WTC11 (cell line): ENCODE measurements at regions not wholly inside any gene's neighbourhood (a gene's known extent, or its start where the extent isn't known, plus 50 kb on each side); places are given as distances from the start of the nearest gene placed in this dataset.

Experiments
- ATAC-seq: fragments of 200-7000 bp; cut with Tn5 transposase; 2 replicates; pipeline ENCODE4 v1.10.0; 2021; ENCODE audit warnings: mild to moderate bottlenecking, moderate library complexity
- CTCF ChIA-PET: fragments of 300-600 bp; sonication (Branson Sonifier 250); formaldehyde crosslinking; loops from one replicate; lab custom pipeline; 2021; ENCODE audit warnings: antibody characterized with exemption; lab: Charles Lee
- POLR2A ChIA-PET: fragments of 350-600 bp; sonication (Branson Sonifier 250); formaldehyde crosslinking; loops from one replicate; lab custom pipeline; 2021; ENCODE audit warnings: antibody characterized with exemption; lab: Charles Lee
- DNase-seq: peaks from one replicate; pipeline ENCODE4 v3.0.0; 2021; ENCODE audit warnings: low spot score
- H3K27ac Mint-ChIP-seq: 2 replicates; pipeline ENCODE4 v1.8.0; 2021; ENCODE audit warnings: mixed read lengths
- H3K27me3 Mint-ChIP-seq: 2 replicates; pipeline ENCODE4 v1.8.0; 2021; ENCODE audit warnings: low read depth, mild to moderate bottlenecking, moderate library complexity, mixed read lengths
- H3K36me3 Mint-ChIP-seq: 2 replicates; pipeline ENCODE4 v1.8.0; 2021; ENCODE audit warnings: mixed read lengths
- H3K4me1 Mint-ChIP-seq: 2 replicates; pipeline ENCODE4 v1.8.0; 2022; ENCODE audit warnings: mixed read lengths
- H3K4me3 Mint-ChIP-seq: 2 replicates; pipeline ENCODE4 v1.8.0; 2021; ENCODE audit warnings: mild to moderate bottlenecking, moderate library complexity, mixed read lengths
- H3K9me3 Mint-ChIP-seq: 2 replicates; pipeline ENCODE4 v1.8.0; 2021; ENCODE audit warnings: mixed read lengths
- ESRRA ChIP-seq: sonication (generic); formaldehyde crosslinking; IDR thresholded peaks from 2 replicates; pipeline ENCODE4 v1.8.1; 2022; ENCODE audit warnings: mild to moderate bottlenecking, missing genetic modification reagents, borderline replicate concordance
- ETV6 ChIP-seq: sonication (generic); formaldehyde crosslinking; IDR thresholded peaks from 2 replicates; pipeline ENCODE4 v1.8.1; 2022; ENCODE audit warnings: mild to moderate bottlenecking, missing genetic modification reagents
- FOXK1 ChIP-seq: sonication (generic); formaldehyde crosslinking; IDR thresholded peaks from 2 replicates; pipeline ENCODE4 v1.8.0; 2022; ENCODE audit warnings: mild to moderate bottlenecking, moderate library complexity, missing genetic modification reagents
- GTF2I ChIP-seq: fragments of 250-450 bp; sonication (Bioruptor Pico); conservative IDR thresholded peaks from 2 replicates; pipeline ENCODE4 v1.4.0; 2021; ENCODE audit warnings: mild to moderate bottlenecking
- IRF2 ChIP-seq: sonication (generic); formaldehyde crosslinking; IDR thresholded peaks from 2 replicates; pipeline ENCODE4 v1.8.0; 2022; ENCODE audit warnings: low read depth, missing genetic modification reagents, borderline replicate concordance
- JUN ChIP-seq: sonication (generic); formaldehyde crosslinking; IDR thresholded peaks from 2 replicates; pipeline ENCODE4 v1.8.0; 2023; ENCODE audit warnings: mild to moderate bottlenecking, missing genetic modification reagents
- MXD4 ChIP-seq: fragments of 250-450 bp; sonication (Bioruptor Pico); IDR thresholded peaks from 2 replicates; pipeline ENCODE4 v1.8.0; 2021; ENCODE audit warnings: mild to moderate bottlenecking, moderate library complexity, borderline replicate concordance
- NFE2L1 ChIP-seq: sonication (generic); formaldehyde crosslinking; IDR thresholded peaks from 2 replicates; pipeline ENCODE4 v1.8.1; 2023; ENCODE audit warnings: missing genetic modification reagents
- NR1H2 ChIP-seq: sonication (generic); formaldehyde crosslinking; IDR thresholded peaks from 2 replicates; pipeline ENCODE4 v1.9.0; 2021; ENCODE audit warnings: mild to moderate bottlenecking, moderate library complexity, missing genetic modification reagents
- RELA ChIP-seq: sonication (generic); formaldehyde crosslinking; IDR thresholded peaks from 2 replicates; pipeline ENCODE4 v1.8.1; 2022; ENCODE audit warnings: missing genetic modification reagents, mild to moderate bottlenecking, borderline replicate concordance
- TP53 ChIP-seq: sonication (generic); formaldehyde crosslinking; IDR thresholded peaks from 2 replicates; pipeline ENCODE4 v1.8.1; 2023; ENCODE audit warnings: mild to moderate bottlenecking, missing genetic modification reagents
- ZNF121 ChIP-seq: sonication (generic); formaldehyde crosslinking; IDR thresholded peaks from 2 replicates; pipeline ENCODE4 v1.8.0; 2023; ENCODE audit warnings: missing genetic modification reagents
- ZNF219 ChIP-seq: sonication (generic); formaldehyde crosslinking; IDR thresholded peaks from 2 replicates; pipeline ENCODE4 v1.8.0; 2023; ENCODE audit warnings: missing genetic modification reagents, mild to moderate bottlenecking, borderline replicate concordance
- ZNF263 ChIP-seq: sonication (generic); formaldehyde crosslinking; IDR thresholded peaks from 2 replicates; pipeline ENCODE4 v1.8.1; 2022; ENCODE audit warnings: low read depth, mild to moderate bottlenecking, moderate library complexity, missing genetic modification reagents
- ZNF416 ChIP-seq: fragments of 250-450 bp; sonication (Bioruptor Pico); IDR thresholded peaks from 2 replicates; pipeline ENCODE4 v1.9.0; 2021; ENCODE audit warnings: mild to moderate bottlenecking, inconsistent platforms
- ZNF671 ChIP-seq: fragments of 250-450 bp; sonication (Bioruptor Pico); IDR thresholded peaks from 2 replicates; pipeline ENCODE4 v1.8.0; 2021; ENCODE audit warnings: mild to moderate bottlenecking
- TF ChIP-seq, protein P1 (sequence below): fragments of 250-450 bp; sonication (Bioruptor Pico); IDR thresholded peaks from 2 replicates; pipeline ENCODE4 v1.9.0; 2021; ENCODE audit warnings: moderate library complexity, mild to moderate bottlenecking, inconsistent platforms, borderline replicate concordance
- TF ChIP-seq, protein P2 (sequence below): fragments of 250-450 bp; sonication (Bioruptor Pico); IDR thresholded peaks from 2 replicates; pipeline ENCODE4 v2.1.2; 2022; ENCODE audit warnings: mild to moderate bottlenecking, moderate library complexity
- TF ChIP-seq, protein P3 (sequence below): sonication (generic); formaldehyde crosslinking; conservative IDR thresholded peaks from 2 replicates; pipeline ENCODE4 v1.8.1; 2022; ENCODE audit warnings: mild to moderate bottlenecking, missing genetic modification reagents
- TF ChIP-seq, protein P4 (sequence below): fragments of 250-450 bp; sonication (Bioruptor Pico); IDR thresholded peaks from 2 replicates; pipeline ENCODE4 v1.9.0; 2021; ENCODE audit warnings: mild to moderate bottlenecking
- TF ChIP-seq, protein P5 (sequence below): sonication (generic); formaldehyde crosslinking; IDR thresholded peaks from 2 replicates; pipeline ENCODE4 v1.8.1; 2023; ENCODE audit warnings: mild to moderate bottlenecking, missing genetic modification reagents, moderate library complexity

DNA sequence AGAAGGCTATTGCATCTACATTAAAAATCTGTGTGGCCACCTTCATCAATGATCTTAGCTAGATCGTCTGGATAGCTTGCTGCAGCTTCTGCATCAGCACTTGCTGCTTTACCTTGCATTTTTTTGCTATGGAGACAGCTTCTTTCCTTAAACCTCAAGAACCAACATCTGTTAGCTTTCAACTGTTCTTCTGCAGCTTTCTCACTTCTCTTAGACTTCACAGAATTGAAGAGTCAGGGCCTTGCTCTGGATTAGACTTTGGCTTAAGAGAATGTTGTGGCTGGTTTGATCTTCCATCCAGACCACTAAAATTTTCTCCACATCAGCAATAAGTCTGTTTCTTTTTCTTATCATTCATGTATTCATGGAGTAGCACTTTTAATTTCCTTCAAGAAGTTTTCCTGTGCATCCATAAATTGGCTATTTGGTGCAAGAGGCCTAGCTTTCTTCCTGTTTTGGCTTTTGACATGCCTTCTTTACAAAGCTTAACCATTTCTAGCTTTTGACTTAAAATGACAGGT, 54.4 kb upstream of the MAP4K4 start:
- no peak for ATAC-seq
- POLR2A ChIA-PET, result no interaction called here
- Mint-ChIP-seq H3K27ac (no peak overlapping the region), H3K4me3 (no peak overlapping the region), H3K27me3 (no peaks in the 10 kb centered on the region), H3K4me1 (no peaks in the 10 kb centered on the region), H3K9me3 (peaks cover 12% of the 10 kb centered on the region), H3K36me3 (no peaks in the 10 kb centered on the region)
- DNase-seq, result no peak
- CTCF ChIA-PET, result no interaction called here
- TF ChIP-seq GTF2I, result no peak
- no peak for TF ChIP-seq RELA
- no peak for TF ChIP-seq ZNF263
- TF ChIP-seq ZNF416 (CRISPR knock-in tag), result no peak

DNA sequence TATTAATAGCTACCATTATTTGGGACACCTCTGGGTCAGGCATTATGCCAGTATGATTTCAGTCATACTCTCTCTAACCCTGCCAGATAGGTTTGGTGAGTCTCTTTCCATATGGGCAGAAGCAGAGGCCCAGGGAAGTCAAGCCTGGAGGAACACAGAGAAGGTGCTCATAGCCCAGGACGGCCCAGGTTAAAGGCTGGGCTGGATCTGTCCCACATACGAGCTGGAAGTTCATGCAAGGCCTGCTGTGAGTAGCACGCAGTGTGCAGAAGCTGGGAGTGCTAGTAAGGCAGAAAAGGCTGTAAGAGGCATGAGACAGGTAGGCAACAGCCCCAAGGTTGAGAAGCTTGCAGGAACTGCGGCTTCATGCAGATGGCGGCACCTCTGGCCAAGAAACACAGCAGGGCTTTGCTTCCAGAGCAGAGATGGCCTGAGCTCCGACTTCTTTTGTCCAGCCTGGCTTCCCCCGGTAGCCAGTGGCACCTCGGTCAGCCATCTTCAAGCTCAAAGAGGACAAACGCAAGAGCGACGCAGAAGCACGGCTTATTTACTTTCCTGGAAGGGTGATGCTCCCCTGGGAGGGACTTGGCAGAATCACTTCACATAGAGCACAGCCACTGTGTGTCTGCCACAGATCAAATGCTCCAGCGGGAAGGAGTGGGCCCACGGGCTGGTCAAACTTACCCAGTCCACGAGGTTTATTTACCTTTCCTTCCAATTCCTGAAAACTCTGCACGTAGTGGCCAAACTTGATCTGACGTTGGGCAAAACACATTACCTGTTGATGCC, 58.5 kb upstream of the MAP4K4 start:
- no peak for ATAC-seq
- H3K27ac Mint-ChIP-seq, result no peak overlapping the region
- ChIA-PET CTCF (no interaction called here), POLR2A (no interaction called here)
- TF ChIP-seq, protein P1, sequence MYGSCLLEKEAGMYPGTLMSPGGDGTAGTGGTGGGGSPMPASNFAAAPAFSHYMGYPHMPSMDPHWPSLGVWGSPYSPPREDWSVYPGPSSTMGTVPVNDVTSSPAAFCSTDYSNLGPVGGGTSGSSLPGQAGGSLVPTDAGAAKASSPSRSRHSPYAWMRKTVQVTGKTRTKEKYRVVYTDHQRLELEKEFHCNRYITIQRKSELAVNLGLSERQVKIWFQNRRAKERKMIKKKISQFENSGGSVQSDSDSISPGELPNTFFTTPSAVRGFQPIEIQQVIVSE (CRISPR knock-in tag), result no peak
- no peak for TF ChIP-seq FOXK1
- TF ChIP-seq ZNF219 (CRISPR knock-in tag), result no peak
- TF ChIP-seq ZNF121 (CRISPR knock-in tag), result no peak
- no peak for TF ChIP-seq ZNF671 (CRISPR knock-in tag)
- TF ChIP-seq TP53 (CRISPR knock-in tag), result no peak
- TF ChIP-seq IRF2 (CRISPR knock-in tag), result no peak
- no peak for TF ChIP-seq NR1H2 (CRISPR knock-in tag)
- no peak for TF ChIP-seq JUN (CRISPR knock-in tag)
- no peak for TF ChIP-seq MXD4 (CRISPR knock-in tag)
- H3K36me3 Mint-ChIP-seq, result no peaks in the 10 kb centered on the region
- no peak for DNase-seq
- H3K4me3 Mint-ChIP-seq, result no peak overlapping the region
- no peaks in the 10 kb centered on the region for H3K4me1 Mint-ChIP-seq
- peaks cover 12% of the 10 kb centered on the region for H3K9me3 Mint-ChIP-seq
- H3K27me3 Mint-ChIP-seq, result no peaks in the 10 kb centered on the region

DNA sequence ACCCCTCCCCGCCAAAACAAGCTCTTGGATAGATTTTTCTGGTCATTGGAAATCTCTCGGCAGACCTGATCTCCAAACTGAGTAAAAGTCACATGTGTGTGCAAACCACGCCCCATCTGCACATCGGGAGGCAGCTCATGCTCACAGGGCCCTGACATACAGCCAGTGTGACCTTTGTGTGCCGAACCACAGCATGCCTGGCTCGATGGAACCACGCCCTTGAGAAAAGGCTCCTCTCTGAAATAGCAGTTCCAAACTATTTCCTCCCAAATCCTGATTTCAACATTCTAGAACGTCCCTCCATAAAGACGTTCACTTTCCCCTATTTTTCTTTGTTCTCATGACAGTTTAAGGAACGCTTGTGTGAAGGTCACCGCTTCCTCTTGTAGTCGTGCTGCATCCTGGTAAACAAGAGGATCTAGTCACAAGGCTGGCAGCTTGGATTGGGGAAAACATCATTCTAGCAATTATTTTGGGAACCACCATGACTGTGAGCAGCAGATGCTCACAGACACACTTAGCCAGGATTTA, 59.3 kb upstream of the MAP4K4 start:
- TF ChIP-seq, protein P2, sequence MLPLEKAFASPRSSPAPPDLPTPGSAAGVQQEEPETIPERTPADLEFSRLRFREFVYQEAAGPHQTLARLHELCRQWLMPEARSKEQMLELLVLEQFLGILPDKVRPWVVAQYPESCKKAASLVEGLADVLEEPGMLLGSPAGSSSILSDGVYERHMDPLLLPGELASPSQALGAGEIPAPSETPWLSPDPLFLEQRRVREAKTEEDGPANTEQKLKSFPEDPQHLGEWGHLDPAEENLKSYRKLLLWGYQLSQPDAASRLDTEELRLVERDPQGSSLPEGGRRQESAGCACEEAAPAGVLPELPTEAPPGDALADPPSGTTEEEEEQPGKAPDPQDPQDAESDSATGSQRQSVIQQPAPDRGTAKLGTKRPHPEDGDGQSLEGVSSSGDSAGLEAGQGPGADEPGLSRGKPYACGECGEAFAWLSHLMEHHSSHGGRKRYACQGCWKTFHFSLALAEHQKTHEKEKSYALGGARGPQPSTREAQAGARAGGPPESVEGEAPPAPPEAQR (CRISPR knock-in tag), result no peak
- TF ChIP-seq ESRRA (CRISPR knock-in tag) (no peak), NFE2L1 (CRISPR knock-in tag) (no peak), ETV6 (CRISPR knock-in tag) (no peak)
- TF ChIP-seq, protein P3, sequence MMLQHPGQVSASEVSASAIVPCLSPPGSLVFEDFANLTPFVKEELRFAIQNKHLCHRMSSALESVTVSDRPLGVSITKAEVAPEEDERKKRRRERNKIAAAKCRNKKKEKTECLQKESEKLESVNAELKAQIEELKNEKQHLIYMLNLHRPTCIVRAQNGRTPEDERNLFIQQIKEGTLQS (CRISPR knock-in tag), result no peak
- TF ChIP-seq, protein P4, sequence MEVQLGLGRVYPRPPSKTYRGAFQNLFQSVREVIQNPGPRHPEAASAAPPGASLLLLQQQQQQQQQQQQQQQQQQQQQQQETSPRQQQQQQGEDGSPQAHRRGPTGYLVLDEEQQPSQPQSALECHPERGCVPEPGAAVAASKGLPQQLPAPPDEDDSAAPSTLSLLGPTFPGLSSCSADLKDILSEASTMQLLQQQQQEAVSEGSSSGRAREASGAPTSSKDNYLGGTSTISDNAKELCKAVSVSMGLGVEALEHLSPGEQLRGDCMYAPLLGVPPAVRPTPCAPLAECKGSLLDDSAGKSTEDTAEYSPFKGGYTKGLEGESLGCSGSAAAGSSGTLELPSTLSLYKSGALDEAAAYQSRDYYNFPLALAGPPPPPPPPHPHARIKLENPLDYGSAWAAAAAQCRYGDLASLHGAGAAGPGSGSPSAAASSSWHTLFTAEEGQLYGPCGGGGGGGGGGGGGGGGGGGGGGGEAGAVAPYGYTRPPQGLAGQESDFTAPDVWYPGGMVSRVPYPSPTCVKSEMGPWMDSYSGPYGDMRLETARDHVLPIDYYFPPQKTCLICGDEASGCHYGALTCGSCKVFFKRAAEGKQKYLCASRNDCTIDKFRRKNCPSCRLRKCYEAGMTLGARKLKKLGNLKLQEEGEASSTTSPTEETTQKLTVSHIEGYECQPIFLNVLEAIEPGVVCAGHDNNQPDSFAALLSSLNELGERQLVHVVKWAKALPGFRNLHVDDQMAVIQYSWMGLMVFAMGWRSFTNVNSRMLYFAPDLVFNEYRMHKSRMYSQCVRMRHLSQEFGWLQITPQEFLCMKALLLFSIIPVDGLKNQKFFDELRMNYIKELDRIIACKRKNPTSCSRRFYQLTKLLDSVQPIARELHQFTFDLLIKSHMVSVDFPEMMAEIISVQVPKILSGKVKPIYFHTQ (CRISPR knock-in tag), result no peak
- TF ChIP-seq, protein P5, sequence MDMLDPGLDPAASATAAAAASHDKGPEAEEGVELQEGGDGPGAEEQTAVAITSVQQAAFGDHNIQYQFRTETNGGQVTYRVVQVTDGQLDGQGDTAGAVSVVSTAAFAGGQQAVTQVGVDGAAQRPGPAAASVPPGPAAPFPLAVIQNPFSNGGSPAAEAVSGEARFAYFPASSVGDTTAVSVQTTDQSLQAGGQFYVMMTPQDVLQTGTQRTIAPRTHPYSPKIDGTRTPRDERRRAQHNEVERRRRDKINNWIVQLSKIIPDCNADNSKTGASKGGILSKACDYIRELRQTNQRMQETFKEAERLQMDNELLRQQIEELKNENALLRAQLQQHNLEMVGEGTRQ (CRISPR knock-in tag), result no peak
- Mint-ChIP-seq H3K9me3 (peaks cover 11% of the 10 kb centered on the region), H3K27me3 (no peaks in the 10 kb centered on the region), H3K4me1 (no peaks in the 10 kb centered on the region), H3K36me3 (no peaks in the 10 kb centered on the region), H3K4me3 (no peak overlapping the region), H3K27ac (no peak overlapping the region)
- DNase-seq (no peak), ATAC-seq (no peak)
- CTCF ChIA-PET, result interaction anchor here (0.5 to 1.3 kb wide), 2 partner anchors 87 to 244 kb away, joined by 3 to 4 read pairs; no protein-coding TSS in a partner anchor
- POLR2A ChIA-PET, result interaction anchor here (0.6 kb wide), 1 partner anchor 21 kb away, joined by 3 read pairs; no protein-coding TSS in a partner anchor
